H54 (cell line): ENCODE measurements at regions not wholly inside any gene's neighbourhood (a gene's known extent, or its start where the extent isn't known, plus 50 kb on each side); places are given as distances from the start of the nearest gene placed in this dataset.
A peak's percentile ranks its signal among the peaks of the same experiment; 100 is the strongest.

ENCODE experiments used
- DNase-seq: peaks from one replicate; pipeline ENCODE4 v3.0.0; 2011; ENCODE audit warnings: low spot score, mixed read lengths; ENCODE audit not compliant: insufficient read length
- FAIRE-seq: peaks from 3 replicates; lab custom pipeline; 2011; peaks lifted over from hg19 to GRCh38; lab: Jason Lieb, UNC
- POLR2A ChIP-seq: IDR thresholded peaks from 2 replicates; pipeline ENCODE4 v1.6.1; 2011; ENCODE audit warnings: low read depth, mild to moderate bottlenecking, low read length

DNA sequence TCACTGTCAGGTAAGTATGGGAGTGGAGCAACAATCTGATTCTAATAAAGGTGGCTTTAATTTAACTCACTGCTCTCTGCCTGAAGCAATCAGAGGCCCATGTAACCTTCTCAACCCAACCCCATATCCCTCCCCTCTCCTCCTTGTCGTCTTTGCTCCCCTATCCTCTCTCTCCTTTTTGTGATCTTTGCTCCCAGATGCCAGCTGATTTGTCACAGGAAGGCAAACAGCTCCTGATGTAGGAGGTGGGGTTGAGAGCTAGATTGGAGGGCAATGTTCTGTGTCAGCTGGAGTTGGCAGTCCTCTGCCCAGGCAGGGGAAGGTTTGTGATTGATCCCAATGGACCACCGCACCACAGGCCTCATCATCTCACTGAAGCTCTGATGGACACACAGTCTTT, 101.4 kb upstream of the PIK3CG start:
- FAIRE-seq, result no peak
- TF ChIP-seq POLR2A, result no peak

DNA sequence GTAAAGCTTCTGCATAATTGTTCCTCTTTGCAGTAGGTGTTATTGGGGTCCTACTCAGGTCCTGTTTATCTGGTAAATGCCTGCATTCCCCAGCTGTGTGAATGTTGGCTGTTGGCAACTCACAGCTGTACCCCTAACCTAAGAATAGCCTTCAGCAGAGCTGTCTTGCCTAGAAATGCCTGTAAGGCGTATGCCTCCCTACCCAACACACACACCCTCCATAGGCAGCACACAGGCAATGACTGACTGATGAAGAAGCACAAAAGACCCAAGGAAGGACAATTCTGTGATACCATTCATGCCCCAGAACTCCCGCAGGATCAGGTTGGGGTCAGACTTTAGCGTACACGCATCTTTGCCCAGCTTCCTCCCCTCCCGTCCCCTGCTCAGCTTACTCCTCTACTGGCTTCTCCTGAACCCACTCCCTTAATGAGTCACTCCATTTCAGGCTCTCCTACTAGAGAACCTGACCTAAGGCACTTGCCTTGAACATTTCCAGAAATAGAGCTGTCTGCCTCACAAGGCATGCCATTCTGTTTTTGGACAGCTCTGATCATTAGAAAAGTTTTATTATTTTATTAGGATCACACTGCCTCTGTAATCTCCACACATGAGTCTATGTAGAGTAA, 99.2 kb upstream of the PIK3CG start:
- TF ChIP-seq POLR2A, result no peak
- FAIRE-seq (no peak), DNase-seq (no peak)

More for the DNA sequence above, 101.4 kb upstream of the PIK3CG start:
- DNase-seq, result no peak

DNA sequence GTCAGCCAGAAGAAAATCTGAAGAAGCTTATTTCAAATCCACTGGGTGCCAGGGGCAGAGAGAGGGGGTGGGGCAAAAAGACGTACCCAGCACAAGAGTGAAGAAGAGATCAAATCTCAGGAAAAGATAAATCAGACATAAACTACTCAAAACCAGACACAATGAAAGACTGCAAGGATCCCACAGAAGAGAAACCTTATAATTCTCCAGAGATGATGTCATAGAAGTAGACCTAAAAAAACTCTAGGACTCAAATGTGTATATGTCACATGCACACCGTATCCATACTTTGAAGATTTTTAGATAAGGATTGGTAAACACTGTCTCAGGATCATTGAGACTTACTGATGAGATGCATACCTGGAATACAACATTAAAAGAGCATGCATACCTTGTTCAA, 98.5 kb upstream of the PIK3CG start:
- no peak for TF ChIP-seq POLR2A
- no peak for FAIRE-seq
- no peak for DNase-seq

GRCh38 chr7:106767078-106767477, 98.0 kb upstream of the PIK3CG start:
- FAIRE-seq (no peak), DNase-seq (no peak)
- TF ChIP-seq POLR2A, result no peak

DNA sequence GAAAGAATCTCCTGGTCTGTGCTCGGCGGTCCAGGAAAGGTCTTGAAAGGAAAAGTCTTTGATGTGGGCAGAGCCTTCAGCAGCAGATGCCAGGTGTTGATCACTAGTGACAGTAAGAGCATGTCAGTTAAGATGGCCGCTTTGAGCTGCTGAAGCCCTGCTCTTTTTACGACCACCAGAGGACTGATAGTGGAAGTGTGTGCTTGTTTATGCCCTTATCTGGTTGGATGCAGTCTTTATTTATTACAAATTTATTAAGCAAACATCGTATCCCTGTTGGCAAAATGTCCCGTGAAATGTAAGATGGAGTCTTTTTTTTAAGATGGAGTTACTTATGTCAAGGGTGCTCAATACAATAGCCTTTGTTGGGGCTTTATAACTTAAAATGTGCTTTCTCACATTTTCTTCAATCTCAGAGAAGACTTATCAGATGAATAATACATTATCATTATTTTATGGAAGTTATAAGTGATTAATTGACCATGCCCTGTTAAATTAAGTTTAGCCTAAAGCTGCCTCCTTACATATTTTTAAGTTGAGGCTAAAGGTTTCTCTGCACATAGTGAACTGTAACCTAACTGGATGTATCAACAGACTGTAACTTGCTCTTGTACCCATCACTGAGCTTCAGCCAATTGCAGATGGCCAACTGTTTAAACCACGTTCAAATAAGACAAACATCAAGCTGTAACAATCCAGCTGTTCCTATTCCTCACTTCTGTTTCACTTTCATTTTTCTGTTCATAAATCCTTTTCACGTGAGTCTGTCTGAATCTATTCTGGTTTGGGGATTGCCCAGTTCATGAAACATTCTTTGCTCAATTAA, 97.4 kb upstream of the PIK3CG start:
- no peak for TF ChIP-seq POLR2A
- FAIRE-seq, result no peak
- DNase-seq, result no peak

GRCh38 chr7:106768324-106768751, 96.7 kb upstream of the PIK3CG start:
- DNase-seq, result no peak
- FAIRE-seq, result no peak
- TF ChIP-seq POLR2A, result no peak

- no peak for DNase-seq
- no peak for TF ChIP-seq POLR2A
- peak; percentile 55 for FAIRE-seq
Observed at GRCh38 chr7:106770191-106770590, 94.9 kb upstream of the PIK3CG start.

DNA sequence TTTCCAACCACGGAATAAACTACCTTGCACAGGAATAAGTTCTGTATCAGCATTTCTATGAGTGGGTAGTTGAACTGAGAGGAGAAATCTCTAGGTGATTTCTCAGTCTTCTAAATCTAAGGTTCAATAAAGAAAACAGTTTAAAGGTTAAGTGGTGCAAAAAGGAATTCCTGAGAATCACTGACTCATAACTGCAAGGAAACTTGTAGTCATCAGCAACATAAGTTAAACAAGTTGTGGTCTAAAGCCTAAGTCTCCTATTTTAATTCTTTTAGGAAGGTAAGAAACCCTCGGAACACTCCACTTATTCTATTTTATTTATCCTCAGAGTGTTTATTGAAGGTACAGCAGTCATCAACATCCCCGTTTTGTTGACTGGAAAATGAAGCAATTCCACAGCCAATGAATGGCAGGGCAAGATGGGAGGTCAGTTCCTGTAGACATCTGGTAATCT, 92.4 kb upstream of the PIK3CG start:
- no peak for DNase-seq
- peak; percentile 43 for FAIRE-seq

DNA sequence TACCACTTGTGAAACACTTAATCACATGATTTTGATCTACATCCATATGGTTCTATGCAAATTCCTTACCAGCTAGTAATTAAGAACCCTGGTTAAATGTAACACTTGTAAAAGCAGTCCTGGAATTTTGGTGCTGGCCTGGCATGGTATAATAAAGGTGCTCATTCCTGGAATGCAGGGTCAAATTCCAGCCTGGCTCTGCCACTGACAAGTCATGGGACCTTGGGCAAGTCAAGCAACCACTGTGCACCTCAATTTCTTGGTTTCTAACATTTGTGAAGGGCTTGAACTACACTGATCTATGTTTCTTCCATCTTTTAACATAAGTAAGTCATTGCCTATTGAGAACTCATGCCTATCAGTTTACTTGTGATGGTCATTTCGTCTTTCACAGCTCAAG, 91.9 kb upstream of the PIK3CG start:
- no peak for FAIRE-seq
- DNase-seq, result no peak
- no peak for TF ChIP-seq POLR2A

More for the DNA sequence above, 92.4 kb upstream of the PIK3CG start:
- no peak for TF ChIP-seq POLR2A

GRCh38 chr7:106773721-106774120, 91.4 kb upstream of the PIK3CG start:
- TF ChIP-seq POLR2A, result no peak
- DNase-seq (no peak), FAIRE-seq (no peak)

DNA sequence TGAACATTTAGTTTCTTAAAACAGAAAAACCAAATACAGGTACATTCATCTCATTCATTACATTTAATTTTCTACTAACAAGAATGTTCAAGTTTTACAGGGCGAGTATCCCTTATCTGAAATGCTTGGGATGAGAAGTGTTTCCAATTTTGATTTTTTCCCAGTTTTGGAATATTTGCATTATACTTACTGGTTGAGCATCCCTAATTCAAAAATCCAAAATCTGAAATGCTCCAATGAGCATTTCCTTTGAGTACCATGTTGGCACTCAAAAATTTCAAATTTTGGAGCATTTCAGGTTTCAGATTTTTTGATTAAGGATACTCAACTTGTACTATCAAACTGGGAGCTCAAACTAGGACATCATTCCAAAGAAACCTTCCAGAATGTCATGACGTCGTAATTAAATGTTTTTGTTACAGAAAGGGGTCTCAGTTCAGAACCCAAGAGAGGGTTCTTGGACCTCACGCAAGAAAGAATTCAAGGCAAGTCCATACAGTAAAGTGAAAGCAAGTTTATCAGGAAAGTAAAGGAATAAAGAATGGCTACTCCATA, 90.8 kb upstream of the PIK3CG start:
- no peak for DNase-seq
- no peak for TF ChIP-seq POLR2A
- FAIRE-seq, result no peak

DNA sequence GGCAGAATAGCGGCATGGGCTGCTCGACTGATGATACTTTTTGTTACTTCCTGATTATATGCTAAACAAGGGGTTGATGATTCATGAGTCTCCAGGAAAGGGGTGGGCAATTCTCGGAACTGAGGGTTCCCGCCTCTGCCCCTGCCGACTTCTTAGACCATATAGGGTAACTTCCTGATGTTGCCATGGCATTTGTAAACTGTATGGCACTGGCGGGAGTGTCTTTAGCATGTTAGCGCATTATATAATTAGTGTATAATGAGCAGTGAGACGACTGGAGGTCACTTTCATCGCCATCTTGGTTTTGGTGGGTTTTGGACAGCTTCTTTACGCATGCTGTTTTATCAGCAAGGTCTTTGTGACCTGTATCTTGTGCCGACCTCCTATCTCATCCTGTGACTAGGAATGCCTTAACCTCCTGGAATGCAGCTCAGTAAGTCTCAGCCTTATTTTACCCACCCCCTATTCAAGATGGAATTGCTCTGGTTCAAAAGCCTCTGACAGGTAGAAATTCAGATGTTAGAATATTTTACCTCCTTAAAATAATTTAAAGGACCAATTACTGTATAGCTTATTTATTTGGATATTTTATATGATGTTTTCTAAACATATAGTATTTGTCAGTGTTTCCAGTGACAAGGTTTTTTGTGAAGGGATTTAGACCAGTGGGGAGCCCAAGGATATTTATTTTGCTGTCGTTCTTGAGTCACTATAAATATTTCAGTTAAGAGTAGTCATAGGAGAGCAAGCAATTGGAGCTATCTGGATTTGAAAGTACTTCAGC, 90.1 kb upstream of the PIK3CG start:
- TF ChIP-seq POLR2A, result no peak
- DNase-seq (no peak), FAIRE-seq (peak; percentile 20)

DNA sequence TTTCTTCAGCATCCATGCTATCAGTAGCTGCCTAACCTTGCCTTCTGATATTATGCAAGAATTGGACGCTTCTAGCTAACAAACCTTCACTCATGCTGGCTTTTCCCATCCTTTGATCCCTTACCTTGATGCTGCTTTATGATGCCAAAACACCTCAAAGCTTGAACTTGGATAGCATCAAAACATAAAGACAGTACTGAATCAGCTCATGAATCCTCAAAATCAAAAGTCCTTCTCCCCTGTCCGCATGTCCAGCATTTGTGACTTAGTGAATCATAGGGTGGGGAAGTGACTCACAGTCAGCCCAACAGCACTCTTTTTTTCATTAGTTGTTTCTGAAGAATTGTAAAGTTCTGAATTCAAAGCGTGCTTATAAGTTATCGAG, 89.5 kb upstream of the PIK3CG start:
- no peak for TF ChIP-seq POLR2A
- DNase-seq, result no peak
- FAIRE-seq, result peak; percentile 62
